H9 (cell line): ENCODE measurements at regions not wholly inside any gene's neighbourhood (a gene's known extent, or its start where the extent isn't known, plus 50 kb on each side); places are given as distances from the start of the nearest gene placed in this dataset.

Experiments used
- DNase-seq: peaks from one replicate; pipeline ENCODE4 v3.0.0-alpha.2; 2017
- H2AFZ ChIP-seq: one replicate; pipeline ENCODE4 v1.6.1; 2013; ENCODE audit warnings: mild to moderate bottlenecking, low read length, control low read depth, moderate library complexity
- H2AK5ac ChIP-seq: 2 replicates; pipeline ENCODE4 v1.6.1; 2013; ENCODE audit warnings: low read length, control low read depth, mixed read lengths; ENCODE audit not compliant: insufficient read length
- H2BK120ac ChIP-seq: one replicate; pipeline ENCODE4 v1.6.1; 2013; ENCODE audit warnings: low read depth, mild to moderate bottlenecking, low read length, control low read depth, inconsistent platforms; ENCODE audit not compliant: poor library complexity, severe bottlenecking
- H2BK12ac ChIP-seq: 2 replicates; pipeline ENCODE4 v1.6.1; 2013; ENCODE audit warnings: low read length, control low read depth, mixed read lengths, low read depth; ENCODE audit not compliant: insufficient read length
- H2BK15ac ChIP-seq: 2 replicates; pipeline ENCODE4 v1.6.1; 2013; ENCODE audit warnings: low read depth, low read length, control low read depth
- H2BK20ac ChIP-seq: one replicate; pipeline ENCODE4 v1.6.1; 2013; ENCODE audit warnings: low read depth, mild to moderate bottlenecking, low read length, control low read depth, inconsistent platforms; ENCODE audit not compliant: poor library complexity, severe bottlenecking
- H2BK5ac ChIP-seq: 2 replicates; pipeline ENCODE4 v1.6.1; 2013; ENCODE audit warnings: low read length, control low read depth, mixed read lengths; ENCODE audit not compliant: insufficient read length
- H3K14ac ChIP-seq: 2 replicates; pipeline ENCODE4 v1.6.1; 2013; ENCODE audit warnings: low read length, control low read depth; ENCODE audit not compliant: insufficient read depth
- H3K18ac ChIP-seq: 2 replicates; pipeline ENCODE4 v1.6.1; 2013; ENCODE audit warnings: low read depth, mild to moderate bottlenecking, mixed read lengths, low read length, control low read depth; ENCODE audit not compliant: insufficient read length
- H3K23ac ChIP-seq: 2 replicates; pipeline ENCODE4 v1.6.1; 2013; ENCODE audit warnings: low read length, control low read depth, mixed read lengths, low read depth; ENCODE audit not compliant: insufficient read length
- H3K23me2 ChIP-seq: 2 replicates; pipeline ENCODE4 v1.6.1; 2013; ENCODE audit warnings: low read depth, mild to moderate bottlenecking, mixed read lengths, low read length, control low read depth; ENCODE audit not compliant: insufficient read length, poor library complexity, severe bottlenecking
- H3K27ac ChIP-seq: 2 replicates; pipeline ENCODE4 v1.5.1; 2013; ENCODE audit warnings: low read length, control low read depth, mixed read lengths, low read depth; ENCODE audit not compliant: insufficient read length
- H3K27me3 ChIP-seq: 2 replicates; pipeline ENCODE4 v1.6.1; 2013; ENCODE audit warnings: low read length, control low read depth, inconsistent platforms; ENCODE audit not compliant: insufficient read depth
- H3K4ac ChIP-seq: 2 replicates; pipeline ENCODE4 v1.6.1; 2013; ENCODE audit warnings: low read depth, mild to moderate bottlenecking, control low read depth, inconsistent platforms, low read length, moderate library complexity
- H3K4me1 ChIP-seq: 2 replicates; pipeline ENCODE4 v1.6.1; 2013; ENCODE audit warnings: low read length, control low read depth, inconsistent platforms; ENCODE audit not compliant: insufficient read depth
- H3K4me2 ChIP-seq: 2 replicates; pipeline ENCODE4 v1.6.1; 2013; ENCODE audit warnings: low read length, control low read depth, mixed read lengths; ENCODE audit not compliant: insufficient read length, insufficient read depth
- H3K56ac ChIP-seq: 2 replicates; pipeline ENCODE4 v1.6.1; 2013; ENCODE audit warnings: low read depth, mild to moderate bottlenecking, mixed read lengths, low read length, control low read depth; ENCODE audit not compliant: insufficient read length
- H3K79me1 ChIP-seq: 2 replicates; pipeline ENCODE4 v1.6.1; 2013; ENCODE audit warnings: low read depth, mild to moderate bottlenecking, moderate library complexity, low read length, control low read depth, inconsistent platforms; ENCODE audit not compliant: insufficient read depth, poor library complexity, severe bottlenecking
- H3K79me2 ChIP-seq: 2 replicates; pipeline ENCODE4 v1.6.1; 2013; ENCODE audit warnings: low read length, control low read depth, inconsistent platforms; ENCODE audit not compliant: insufficient read depth
- H3K9ac ChIP-seq: 2 replicates; pipeline ENCODE4 v1.6.1; 2013; ENCODE audit warnings: low read length, control low read depth, mixed read lengths; ENCODE audit not compliant: insufficient read length; ENCODE audit errors: extremely low read depth
- H3K9me3 ChIP-seq: one replicate; pipeline ENCODE4 v1.6.1; 2013; ENCODE audit warnings: low read depth, low read length, inconsistent platforms; ENCODE audit not compliant: control insufficient read depth
- H3T11ph ChIP-seq: one replicate; pipeline ENCODE4 v1.6.1; 2013; ENCODE audit warnings: mild to moderate bottlenecking, low read length, control low read depth, inconsistent platforms
- H4K20me1 ChIP-seq: one replicate; pipeline ENCODE4 v1.6.1; 2013; ENCODE audit not compliant: control insufficient read depth, insufficient read length, insufficient read depth
- H4K5ac ChIP-seq: 2 replicates; pipeline ENCODE4 v1.6.1; 2013; ENCODE audit warnings: low read depth, mild to moderate bottlenecking, mixed read lengths, low read length, control low read depth; ENCODE audit not compliant: insufficient read length
- H4K8ac ChIP-seq: replicated peaks from 2 replicates; pipeline ENCODE4 v1.6.1; 2013; ENCODE audit warnings: low read length, control low read depth, mixed read lengths, low read depth; ENCODE audit not compliant: insufficient read length
- H4K91ac ChIP-seq: 2 replicates; pipeline ENCODE4 v1.6.1; 2013; ENCODE audit warnings: low read depth, mild to moderate bottlenecking, moderate library complexity, mixed read lengths, low read length, control low read depth; ENCODE audit not compliant: insufficient read length
- H3K27ac Mint-ChIP-seq, 3 experiments: 2 replicates in 2 of 3; 3 replicates in 1 of 3; pipeline ENCODE4 v1.8.0; 2020 to 2021; ENCODE audit warnings: mixed read lengths in 3 of 3, mild to moderate bottlenecking in 1 of 3, moderate library complexity in 1 of 3
- H3K27me3 Mint-ChIP-seq: 2 replicates; pipeline ENCODE4 v1.8.0; 2021; ENCODE audit warnings: low read depth, mild to moderate bottlenecking, moderate library complexity, mixed read lengths
- H3K36me3 Mint-ChIP-seq, 3 experiments: 2 replicates in 2 of 3; 3 replicates in 1 of 3; pipeline ENCODE4 v1.8.0; 2020 to 2021; ENCODE audit warnings: low read depth in 3 of 3, mixed read lengths in 3 of 3; ENCODE audit not compliant: insufficient read depth in 1 of 3
- H3K4me1 Mint-ChIP-seq, 2 experiments: 2 replicates each; pipeline ENCODE4 v1.8.0; 2020; ENCODE audit warnings: mixed read lengths in 2 of 2
- H3K4me3 Mint-ChIP-seq, 2 experiments: 2 replicates in 1 of 2; 3 replicates in 1 of 2; pipeline ENCODE4 v1.8.0; 2020 to 2021; ENCODE audit warnings: mild to moderate bottlenecking in 2 of 2, mixed read lengths in 2 of 2, moderate library complexity in 1 of 2
- H3K9me3 Mint-ChIP-seq, 2 experiments: 2 replicates in 1 of 2; 3 replicates in 1 of 2; pipeline ENCODE4 v1.8.0; 2020; ENCODE audit warnings: mild to moderate bottlenecking in 2 of 2, mixed read lengths in 2 of 2, moderate library complexity in 1 of 2
- WGBS: extraction: QIAGEN DNeasy Blood & Tissue Kit; methylation state at CpG from one replicate; pipeline ENCODE4 v1.1.7; 2013; ENCODE audit warnings: missing lambda C conversion rate, low lambda C conversion rate, mixed read lengths; ENCODE audit not compliant: insufficient read length; ENCODE audit errors: extremely low coverage; 5-methylcytosine and 5-hydroxymethylcytosine counted together
- TF ChIP-seq, protein P1 (sequence below): fragments of 200-600 bp; sonication (generic); conservative IDR thresholded peaks from 3 replicates; pipeline ENCODE4 v1.8.0; 2021; ENCODE audit warnings: antibody characterized with exemption, mild to moderate bottlenecking

DNA sequence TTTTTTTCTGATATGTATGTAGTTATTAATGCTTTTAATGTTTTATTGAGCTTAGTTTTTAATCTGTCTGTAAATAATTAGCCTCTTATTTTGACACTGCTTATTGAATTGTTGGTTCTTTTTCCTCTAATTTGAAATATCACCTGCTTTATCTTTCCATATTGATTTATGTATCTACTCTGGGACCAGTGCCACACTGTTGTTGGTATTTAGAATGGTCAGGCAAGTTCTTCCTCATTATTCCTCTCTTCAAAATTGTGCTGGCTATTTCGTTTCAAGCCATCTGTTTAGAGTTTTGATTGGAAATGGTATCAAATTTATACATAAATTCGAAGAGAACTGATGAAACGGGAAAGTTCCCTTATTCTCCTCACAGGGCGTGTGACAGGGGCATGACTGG, 96.8 kb upstream of the APP start:
- H4K8ac ChIP-seq, result no peak overlapping the region
- H3K4me1 ChIP-seq, result 0 out of 2 replicates have a peak, but pooled peaks cover 4% of the 10 kb centered on the region
- peaks cover 4% of the 10 kb centered on the region for H3K9me3 ChIP-seq
- no peak overlapping the region for H2BK20ac ChIP-seq
- H3K23ac ChIP-seq, result no peak overlapping the region
- H2BK120ac ChIP-seq, result no peak overlapping the region
- Mint-ChIP-seq H3K4me1 (peaks cover 4 to 18% of the 10 kb centered on the region in 2 experiments; a peak in 3 of 4 replicates), H3K9me3 (peaks cover 0 to 12% of the 10 kb centered on the region in 2 experiments; a peak in 3 of 5 replicates), H3K27me3 (no peaks in the 10 kb centered on the region), H3K4me3 (no peak overlapping the region), H3K27ac (no peak overlapping the region), H3K36me3 (peaks cover 0 to 7% (median 0%) of the 10 kb centered on the region in 3 experiments; a peak in 2 of 7 replicates)
- H4K20me1 ChIP-seq, result no peaks in the 10 kb centered on the region
- no peak overlapping the region for H4K91ac ChIP-seq
- no peak overlapping the region for H3T11ph ChIP-seq
- no peak overlapping the region for H3K56ac ChIP-seq
- no peak overlapping the region for H3K27ac ChIP-seq
- H3K14ac ChIP-seq, result no peak overlapping the region
- WGBS, result no CpG with 5 or more reads among the region's 4 CpGs
- H2BK12ac ChIP-seq, result no peak overlapping the region
- no peak overlapping the region for H2BK15ac ChIP-seq
- no peak overlapping the region for H3K18ac ChIP-seq
- H2BK5ac ChIP-seq, result no peak overlapping the region
- no peaks in the 10 kb centered on the region for H3K27me3 ChIP-seq
- DNase-seq, result no peak
- no peak overlapping the region for H2AFZ ChIP-seq
- TF ChIP-seq, protein P1, sequence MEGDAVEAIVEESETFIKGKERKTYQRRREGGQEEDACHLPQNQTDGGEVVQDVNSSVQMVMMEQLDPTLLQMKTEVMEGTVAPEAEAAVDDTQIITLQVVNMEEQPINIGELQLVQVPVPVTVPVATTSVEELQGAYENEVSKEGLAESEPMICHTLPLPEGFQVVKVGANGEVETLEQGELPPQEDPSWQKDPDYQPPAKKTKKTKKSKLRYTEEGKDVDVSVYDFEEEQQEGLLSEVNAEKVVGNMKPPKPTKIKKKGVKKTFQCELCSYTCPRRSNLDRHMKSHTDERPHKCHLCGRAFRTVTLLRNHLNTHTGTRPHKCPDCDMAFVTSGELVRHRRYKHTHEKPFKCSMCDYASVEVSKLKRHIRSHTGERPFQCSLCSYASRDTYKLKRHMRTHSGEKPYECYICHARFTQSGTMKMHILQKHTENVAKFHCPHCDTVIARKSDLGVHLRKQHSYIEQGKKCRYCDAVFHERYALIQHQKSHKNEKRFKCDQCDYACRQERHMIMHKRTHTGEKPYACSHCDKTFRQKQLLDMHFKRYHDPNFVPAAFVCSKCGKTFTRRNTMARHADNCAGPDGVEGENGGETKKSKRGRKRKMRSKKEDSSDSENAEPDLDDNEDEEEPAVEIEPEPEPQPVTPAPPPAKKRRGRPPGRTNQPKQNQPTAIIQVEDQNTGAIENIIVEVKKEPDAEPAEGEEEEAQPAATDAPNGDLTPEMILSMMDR, result no peak
- H3K4ac ChIP-seq, result no peak overlapping the region
- no peaks in the 10 kb centered on the region for H3K23me2 ChIP-seq
- no peak overlapping the region for H4K5ac ChIP-seq
- no peaks in the 10 kb centered on the region for H3K79me1 ChIP-seq
- no peak overlapping the region for H3K4me2 ChIP-seq
- H3K9ac ChIP-seq, result no peak overlapping the region
- H3K79me2 ChIP-seq, result no peaks in the 10 kb centered on the region
- H2AK5ac ChIP-seq, result no peak overlapping the region
